ENCODE measurements at regions not wholly inside any gene's neighbourhood (a gene's known extent, or its start where the extent isn't known, plus 50 kb on each side); places are given as distances from the start of the nearest gene placed in this dataset.

GRCh38 chr2:204312105-204312504, 233.2 kb upstream of the PARD3B start:
- TF ChIP-seq ATF1 (CRISPR knock-in tag; IDR thresholded peaks at IDR 0.05) (no peak), CTCF (IDR thresholded peaks at IDR 0.05) (no peak), ARID4B (CRISPR knock-in tag; IDR thresholded peaks at IDR 0.05; ENCODE audit: borderline replicate concordance) (no peak), CREB1 (CRISPR knock-in tag; IDR thresholded peaks at IDR 0.05) (no peak), SP1 (CRISPR knock-in tag; conservative IDR thresholded peaks at IDR 0.05) (no peak), TCF7 (CRISPR knock-in tag; IDR thresholded peaks at IDR 0.05; ENCODE audit: low read depth) (no peak)
- TF ChIP-seq, protein P1, sequence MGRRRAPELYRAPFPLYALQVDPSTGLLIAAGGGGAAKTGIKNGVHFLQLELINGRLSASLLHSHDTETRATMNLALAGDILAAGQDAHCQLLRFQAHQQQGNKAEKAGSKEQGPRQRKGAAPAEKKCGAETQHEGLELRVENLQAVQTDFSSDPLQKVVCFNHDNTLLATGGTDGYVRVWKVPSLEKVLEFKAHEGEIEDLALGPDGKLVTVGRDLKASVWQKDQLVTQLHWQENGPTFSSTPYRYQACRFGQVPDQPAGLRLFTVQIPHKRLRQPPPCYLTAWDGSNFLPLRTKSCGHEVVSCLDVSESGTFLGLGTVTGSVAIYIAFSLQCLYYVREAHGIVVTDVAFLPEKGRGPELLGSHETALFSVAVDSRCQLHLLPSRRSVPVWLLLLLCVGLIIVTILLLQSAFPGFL (CRISPR knock-in tag; IDR thresholded peaks at IDR 0.05; ENCODE audit: borderline replicate concordance): no peak
